Astrocyte (in vitro differentiated cells and primary cell): ENCODE measurements at regions not wholly inside any gene's neighbourhood (a gene's known extent, or its start where the extent isn't known, plus 50 kb on each side); places are given as distances from the start of the nearest gene placed in this dataset.

Experiments
- DNase-seq: peaks from one replicate; pipeline ENCODE4 v3.0.0-alpha.2; 2010; ENCODE audit warnings: low read depth
- FAIRE-seq: peaks from 2 replicates; lab custom pipeline; 2011; peaks lifted over from hg19 to GRCh38; lab: Jason Lieb, UNC
- H2AFZ ChIP-seq: 2 replicates; pipeline ENCODE4 v1.6.0; 2012; ENCODE audit warnings: low read depth, low read length, inconsistent platforms
- H3K27ac ChIP-seq: 2 replicates; pipeline ENCODE4 v1.5.1; 2011; ENCODE audit warnings: low read depth, low read length, inconsistent platforms
- H3K27me3 ChIP-seq: 2 replicates; pipeline ENCODE4 v1.6.0; 2011; ENCODE audit warnings: low read length, inconsistent platforms; ENCODE audit not compliant: insufficient read depth
- H3K36me3 ChIP-seq: 2 replicates; pipeline ENCODE4 v1.5.1; 2011; ENCODE audit warnings: low read length, inconsistent platforms; ENCODE audit not compliant: insufficient read depth
- H3K4me1 ChIP-seq: 2 replicates; pipeline ENCODE4 v1.5.1; 2011; ENCODE audit warnings: low read length, inconsistent platforms; ENCODE audit not compliant: insufficient read depth
- H3K4me2 ChIP-seq: 2 replicates; pipeline ENCODE4 v1.6.0; 2012; ENCODE audit warnings: low read length, inconsistent platforms
- H3K4me3 ChIP-seq: 2 replicates; pipeline ENCODE4 v1.5.1; 2011; ENCODE audit warnings: low read depth, mild to moderate bottlenecking, low read length, inconsistent platforms; ENCODE audit not compliant: insufficient read depth
- H3K79me2 ChIP-seq: 2 replicates; pipeline ENCODE4 v1.6.0; 2012; ENCODE audit warnings: mild to moderate bottlenecking, low read length, inconsistent platforms; ENCODE audit not compliant: insufficient read depth
- H3K9ac ChIP-seq: 2 replicates; pipeline ENCODE4 v1.6.0; 2012; ENCODE audit warnings: mild to moderate bottlenecking, low read length, inconsistent platforms
- H3K9me3 ChIP-seq: 2 replicates; pipeline ENCODE4 v1.5.1; 2012; ENCODE audit warnings: low read depth, mild to moderate bottlenecking, low read length, inconsistent platforms; ENCODE audit not compliant: insufficient read depth
- H4K20me1 ChIP-seq: 2 replicates; pipeline ENCODE4 v1.6.0; 2012; ENCODE audit warnings: low read length, inconsistent platforms; ENCODE audit not compliant: insufficient read depth
- H3K27ac Mint-ChIP-seq: one replicate; pipeline ENCODE4 v1.8.0; 2021; ENCODE audit warnings: mild to moderate bottlenecking, mixed read lengths; ENCODE audit not compliant: unreplicated experiment
- H3K27me3 Mint-ChIP-seq: one replicate; pipeline ENCODE4 v1.8.0; 2021; ENCODE audit warnings: low read depth, mixed read lengths; ENCODE audit not compliant: unreplicated experiment
- H3K36me3 Mint-ChIP-seq: one replicate; pipeline ENCODE4 v1.8.0; 2021; ENCODE audit warnings: low read depth, mixed read lengths; ENCODE audit not compliant: unreplicated experiment
- H3K4me1 Mint-ChIP-seq: one replicate; pipeline ENCODE4 v1.8.0; 2021; ENCODE audit warnings: low read depth, mixed read lengths; ENCODE audit not compliant: unreplicated experiment
- H3K4me3 Mint-ChIP-seq: one replicate; pipeline ENCODE4 v1.8.0; 2021; ENCODE audit warnings: mild to moderate bottlenecking, moderate library complexity, mixed read lengths; ENCODE audit not compliant: unreplicated experiment
- H3K9me3 Mint-ChIP-seq: one replicate; pipeline ENCODE4 v1.8.0; 2021; ENCODE audit warnings: mild to moderate bottlenecking, mixed read lengths; ENCODE audit not compliant: unreplicated experiment
- CTCF ChIP-seq: IDR thresholded peaks from 2 replicates; pipeline ENCODE4 v1.5.1; 2011; ENCODE audit warnings: low read depth, mild to moderate bottlenecking, inconsistent platforms, low read length, moderate library complexity; ENCODE audit not compliant: insufficient read depth
- EZH2 ChIP-seq: IDR thresholded peaks from 2 replicates; pipeline ENCODE4 v1.6.1; 2012; ENCODE audit warnings: mild to moderate bottlenecking, low read length, inconsistent platforms; ENCODE audit not compliant: insufficient read depth

GRCh38 chr3:178381555-178381954 lies 154.7 kb upstream of the KCNMB2 start:
- DNase-seq, result peak; percentile 44
- no peak overlapping the region for H2AFZ ChIP-seq
- peak overlapping the region; percentile 70 for H3K27ac Mint-ChIP-seq
- H3K9me3 Mint-ChIP-seq, result no peaks in the 10 kb centered on the region
- no peaks in the 10 kb centered on the region for H3K9me3 ChIP-seq
- no peak overlapping the region for H3K4me2 ChIP-seq
- H3K9ac ChIP-seq, result peak overlapping the region; percentile 60
- H3K27ac ChIP-seq, result peak overlapping the region; percentile 87
- no peaks in the 10 kb centered on the region for H3K27me3 Mint-ChIP-seq
- no peak overlapping the region for H3K4me3 ChIP-seq
- no peaks in the 10 kb centered on the region for H4K20me1 ChIP-seq
- FAIRE-seq, result no peak
- peaks cover 27% of the 10 kb centered on the region for H3K4me1 ChIP-seq
- no peaks in the 10 kb centered on the region for H3K79me2 ChIP-seq
- H3K27me3 ChIP-seq, result no peaks in the 10 kb centered on the region
- no peaks in the 10 kb centered on the region for H3K36me3 ChIP-seq
- no peak overlapping the region for H3K4me3 Mint-ChIP-seq
- TF ChIP-seq EZH2, result no peak
- no peak for TF ChIP-seq CTCF
- H3K36me3 Mint-ChIP-seq, result no peaks in the 10 kb centered on the region
- H3K4me1 Mint-ChIP-seq, result peaks cover 25% of the 10 kb centered on the region

GRCh38 chr3:178381971-178382448 lies 154.2 kb upstream of the KCNMB2 start:
- H3K27me3 Mint-ChIP-seq, result no peaks in the 10 kb centered on the region
- no peak for FAIRE-seq
- H3K4me3 Mint-ChIP-seq, result no peak overlapping the region
- no peak for TF ChIP-seq EZH2
- no peak for TF ChIP-seq CTCF
- Histone ChIP-seq H3K79me2 (no peaks in the 10 kb centered on the region), H3K4me3 (no peak overlapping the region), H3K27me3 (no peaks in the 10 kb centered on the region), H3K4me1 (peaks cover 27% of the 10 kb centered on the region), H4K20me1 (no peaks in the 10 kb centered on the region), H3K27ac (peak overlapping the region; percentile 87), H3K9ac (peak overlapping the region; percentile 60), H3K9me3 (no peaks in the 10 kb centered on the region), H2AFZ (no peak overlapping the region), H3K4me2 (peak overlapping the region; percentile 70), H3K36me3 (no peaks in the 10 kb centered on the region)
- DNase-seq, result peak; percentile 59
- H3K4me1 Mint-ChIP-seq, result peaks cover 26% of the 10 kb centered on the region
- H3K27ac Mint-ChIP-seq, result peak overlapping the region; percentile 23
- no peaks in the 10 kb centered on the region for H3K9me3 Mint-ChIP-seq
- no peaks in the 10 kb centered on the region for H3K36me3 Mint-ChIP-seq

DNA sequence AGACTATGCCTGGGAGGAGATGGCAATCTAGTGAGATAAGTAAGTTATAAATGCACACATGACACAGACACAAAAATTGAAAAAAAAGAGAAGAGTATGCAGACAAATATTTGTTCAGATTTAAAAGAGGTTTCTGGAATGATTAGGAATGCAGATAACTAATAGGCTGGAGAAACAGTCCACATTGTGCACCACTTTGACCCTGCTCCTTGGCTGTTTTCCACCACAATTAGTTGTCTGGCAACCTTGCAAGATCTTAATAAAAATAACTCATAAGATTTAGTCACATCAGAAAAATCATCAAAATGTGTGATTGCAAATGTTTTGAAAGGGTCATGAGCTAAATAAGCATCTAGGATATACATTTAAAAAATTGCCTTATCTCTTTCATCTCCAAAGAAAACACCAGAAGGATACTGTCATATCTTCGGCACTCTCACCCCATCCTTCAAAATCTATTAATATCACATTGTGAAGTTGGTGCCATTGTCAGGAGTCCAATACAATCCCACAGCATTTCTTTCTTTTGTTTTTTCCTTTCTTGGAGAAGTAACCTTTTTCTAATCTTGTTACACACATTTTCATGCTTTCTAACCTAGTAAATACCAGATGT lies 153.7 kb upstream of the KCNMB2 start:
- Mint-ChIP-seq H3K36me3 (no peaks in the 10 kb centered on the region), H3K9me3 (no peaks in the 10 kb centered on the region), H3K4me3 (peak overlapping the region; percentile 50), H3K27ac (peak overlapping the region; percentile 23), H3K4me1 (peaks cover 27% of the 10 kb centered on the region), H3K27me3 (no peaks in the 10 kb centered on the region)
- no peak overlapping the region for H3K4me3 ChIP-seq
- H3K27ac ChIP-seq, result peak overlapping the region; percentile 87
- no peak for TF ChIP-seq CTCF
- no peak for TF ChIP-seq EZH2
- peaks cover 27% of the 10 kb centered on the region for H3K4me1 ChIP-seq
- DNase-seq, result peak; percentile 97
- H3K9me3 ChIP-seq, result no peaks in the 10 kb centered on the region
- no peaks in the 10 kb centered on the region for H3K79me2 ChIP-seq
- no peaks in the 10 kb centered on the region for H3K27me3 ChIP-seq
- no peak overlapping the region for H2AFZ ChIP-seq
- peak; percentile 95 for FAIRE-seq
- H4K20me1 ChIP-seq, result no peaks in the 10 kb centered on the region
- peak overlapping the region; percentile 60 for H3K9ac ChIP-seq
- H3K36me3 ChIP-seq, result no peaks in the 10 kb centered on the region
- H3K4me2 ChIP-seq, result peak overlapping the region; percentile 70
